ENCODE measurements at regions not wholly inside any gene's neighbourhood (a gene's known extent, or its start where the extent isn't known, plus 50 kb on each side); places are given as distances from the start of the nearest gene placed in this dataset.

GRCh38 chr7:128145191-128145590, 95.9 kb upstream of the LEP start:
- TF ChIP-seq CTCF (IDR thresholded peaks at IDR 0.05; ENCODE audit: low read depth, low read length, missing control alignments): no peak
- in situ Hi-C loops (cut with HindIII; ENCODE audit: low sequenced_read_pairs): no loop called here
- DNase-seq (ENCODE audit: low read depth): no peak
- no peak overlapping the region for H3K4me3 ChIP-seq (ENCODE audit: low read depth, low read length)

- in situ Hi-C loops (cut with HindIII; ENCODE audit: low sequenced_read_pairs): no loop called here
These were observed 95.0 kb upstream of the LEP start for GRCh38 chr7:128146052-128146451.

GRCh38 chr7:128148676-128149075, 92.4 kb upstream of the LEP start:
- no peak for TF ChIP-seq CTCF (IDR thresholded peaks at IDR 0.05; ENCODE audit: low read depth, low read length, missing control alignments)
- H3K4me3 ChIP-seq (ENCODE audit: low read depth, low read length): no peak overlapping the region
- no peak for DNase-seq (ENCODE audit: low read depth)
- in situ Hi-C loops (cut with HindIII; ENCODE audit: low sequenced_read_pairs): no loop called here

More at GRCh38 chr7:128146052-128146451, 95.0 kb upstream of the LEP start:
- DNase-seq (ENCODE audit: low read depth): no peak
- TF ChIP-seq CTCF (IDR thresholded peaks at IDR 0.05; ENCODE audit: low read depth, low read length, missing control alignments): no peak
- H3K4me3 ChIP-seq (ENCODE audit: low read depth, low read length): no peak overlapping the region

GRCh38 chr7:128150223-128150865, 90.7 kb upstream of the LEP start:
- no peak overlapping the region for H3K4me3 ChIP-seq (ENCODE audit: low read depth, low read length)
- no peak for DNase-seq (ENCODE audit: low read depth)
- in situ Hi-C loops (cut with HindIII; ENCODE audit: low sequenced_read_pairs): no loop called here
- no peak for TF ChIP-seq CTCF (IDR thresholded peaks at IDR 0.05; ENCODE audit: low read depth, low read length, missing control alignments)

- H3K4me3 ChIP-seq (ENCODE audit: low read depth, low read length): no peak overlapping the region
- no peak for DNase-seq (ENCODE audit: low read depth)
- TF ChIP-seq CTCF (IDR thresholded peaks at IDR 0.05; ENCODE audit: low read depth, low read length, missing control alignments): no peak
- in situ Hi-C loops (cut with HindIII; ENCODE audit: low sequenced_read_pairs): no loop called here
These were observed 89.4 kb upstream of the LEP start for GRCh38 chr7:128151635-128152034.

- TF ChIP-seq CTCF (IDR thresholded peaks at IDR 0.05; ENCODE audit: low read depth, low read length, missing control alignments): no peak
- DNase-seq (ENCODE audit: low read depth): no peak
- in situ Hi-C loops (cut with HindIII; ENCODE audit: low sequenced_read_pairs): no loop called here
- no peak overlapping the region for H3K4me3 ChIP-seq (ENCODE audit: low read depth, low read length)
These were observed 88.4 kb upstream of the LEP start for GRCh38 chr7:128152721-128153120.

Data from astrocyte of the cerebellum (primary cell).